ENCODE measurements at regions not wholly inside any gene's neighbourhood (a gene's known extent, or its start where the extent isn't known, plus 50 kb on each side); places are given as distances from the start of the nearest gene placed in this dataset.

GRCh38 chr13:59337070-59337469, 826.7 kb downstream of the DIAPH3 start:
- TF ChIP-seq, protein P1, sequence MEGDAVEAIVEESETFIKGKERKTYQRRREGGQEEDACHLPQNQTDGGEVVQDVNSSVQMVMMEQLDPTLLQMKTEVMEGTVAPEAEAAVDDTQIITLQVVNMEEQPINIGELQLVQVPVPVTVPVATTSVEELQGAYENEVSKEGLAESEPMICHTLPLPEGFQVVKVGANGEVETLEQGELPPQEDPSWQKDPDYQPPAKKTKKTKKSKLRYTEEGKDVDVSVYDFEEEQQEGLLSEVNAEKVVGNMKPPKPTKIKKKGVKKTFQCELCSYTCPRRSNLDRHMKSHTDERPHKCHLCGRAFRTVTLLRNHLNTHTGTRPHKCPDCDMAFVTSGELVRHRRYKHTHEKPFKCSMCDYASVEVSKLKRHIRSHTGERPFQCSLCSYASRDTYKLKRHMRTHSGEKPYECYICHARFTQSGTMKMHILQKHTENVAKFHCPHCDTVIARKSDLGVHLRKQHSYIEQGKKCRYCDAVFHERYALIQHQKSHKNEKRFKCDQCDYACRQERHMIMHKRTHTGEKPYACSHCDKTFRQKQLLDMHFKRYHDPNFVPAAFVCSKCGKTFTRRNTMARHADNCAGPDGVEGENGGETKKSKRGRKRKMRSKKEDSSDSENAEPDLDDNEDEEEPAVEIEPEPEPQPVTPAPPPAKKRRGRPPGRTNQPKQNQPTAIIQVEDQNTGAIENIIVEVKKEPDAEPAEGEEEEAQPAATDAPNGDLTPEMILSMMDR (conservative IDR thresholded peaks at IDR 0.05; ENCODE audit: low read depth in 2 of 2): no peak
- no peak for TF ChIP-seq POLR2AphosphoS5 (IDR thresholded peaks at IDR 0.05; ENCODE audit: low read depth)
- no peak for TF ChIP-seq EZH2phosphoT487 (IDR thresholded peaks at IDR 0.05; ENCODE audit: unreplicated experiment)
- TF ChIP-seq ZNF331 (CRISPR knock-in tag; IDR thresholded peaks at IDR 0.05; ENCODE audit: low read depth): no peak

Measured in GM23338 (cell line).